Heart right ventricle (tissue), 16 donors: ENCODE measurements at regions not wholly inside any gene's neighbourhood (a gene's known extent, or its start where the extent isn't known, plus 50 kb on each side); places are given as distances from the start of the nearest gene placed in this dataset.
"Not testable (repeated sequence)": the region's sequence is repeated elsewhere in the genome, so short reads cannot be mapped to it uniquely, and the experiment has no call there.

Experiments used
- ATAC-seq, 8 donors: fragments of 200-7000 bp; cut with Tn5 transposase; one replicate each; pipeline ENCODE4 v1.9.1; 2020; ENCODE audit warnings: mild to moderate bottlenecking in 8 of 8, moderate library complexity in 8 of 8, moderate number of reproducible peaks in 1 of 8
- DNase-seq, 2 donors: peaks; one replicate each; pipeline ENCODE4 v3.0.0-alpha.2; 2020
- H3K27ac ChIP-seq, 10 donors: fragments of 200-600 bp; sonication (generic) in 2 of 10; one replicate each; pipeline versions ENCODE4 v1.5.0 to v1.8.0; 2020 to 2022; ENCODE audit warnings: mild to moderate bottlenecking in 3 of 10
- H3K27me3 ChIP-seq, 7 donors: fragments of 200-600 bp; one replicate each; pipeline ENCODE4 v1.8.0; 2021 to 2022; ENCODE audit warnings: mild to moderate bottlenecking in 2 of 7
- H3K36me3 ChIP-seq, 9 donors: fragments of 200-600 bp; sonication (generic) in 1 of 9; one replicate each; pipeline versions ENCODE4 v1.5.0 to v1.8.0; 2020 to 2022; ENCODE audit warnings: mild to moderate bottlenecking in 2 of 9
- H3K4me1 ChIP-seq, 9 donors: fragments of 200-600 bp; sonication (generic) in 1 of 9; one replicate each; pipeline versions ENCODE4 v1.5.0 to v1.8.0; 2020 to 2022; ENCODE audit warnings: mild to moderate bottlenecking in 4 of 9
- H3K4me3 ChIP-seq, 10 donors: fragments of 200-600 bp; sonication (generic) in 2 of 10; one replicate each; pipeline versions ENCODE4 v1.5.0 to v1.8.0; 2020 to 2022; ENCODE audit warnings: mild to moderate bottlenecking in 7 of 10, moderate library complexity in 2 of 10
- H3K9me3 ChIP-seq, 11 donors: fragments of 200-600 bp in 10 of 11; sonication (generic) in 2 of 11; one replicate each; pipeline versions ENCODE4 v1.5.0 to v1.8.0; 2013 to 2022; ENCODE audit warnings: mild to moderate bottlenecking in 2 of 11, control low read depth in 1 of 11, moderate library complexity in 1 of 11
- CTCF ChIP-seq, 9 donors: fragments of 200-600 bp; sonication (generic) in 2 of 9; IDR thresholded peaks; one replicate each; pipeline versions ENCODE4 v1.5.0 to v1.8.0; 2021 to 2022; ENCODE audit warnings: antibody characterized with exemption in 9 of 9, mild to moderate bottlenecking in 5 of 9, moderate library complexity in 1 of 9
- WGBS, 2 donors: extraction: QIAGEN DNeasy Blood & Tissue Kit; methylation state at CpG; one replicate each; pipeline ENCODE4 v1.1.7; 2013; ENCODE audit warnings: inconsistent platforms in 1 of 2; 5-methylcytosine and 5-hydroxymethylcytosine counted together
- intact Hi-C, 10 donors: fragments of 100-400 bp; cut with DNase I; formaldehyde crosslinking; loops; one replicate each; pipeline versions ENCODE4 v1.11.1 to v1.14.2; 2022
- donor health status: Arrhythmogenic right ventricular cardiomyopathy.
- donor health status: ischemic (EF 13 %, LVEDD 7.1; RV severe dilation, severe dysfunction).
- donor health status: healthy with polysubstance abuse.
- donor health status: DM: no; HTN: yes; CAD: no.
- donor health status: DM: no; HTN: no; CAD: no.
- donor health status: ischemic (EF 25% LVEDD 6.9; RV normal size, moderate dysfunction).
- donor health status: ischemic (EF 25% LVEDD 5.7; RV mildly dilated, moderate dysfunction).
- donor health status: healthy.
- donor health status: DM: yes; HTN: yes; CAD: no.
- donor health status: Ischemic cardiomyopathy.
- donor health status: ischemic (EF 35%, LVEDD 5.7; RV mildly dilated, moderate dysfunction).
- donor health status: nonischemic (EF 11% LVEDD 7.7; RV severe dilation, severe dysfunction).
- donor health status: DM: yes; HTN: yes; CAD: no.
- donor health status: PGD.
- donor health status: ischemic (EF 29% LVEDD 5.4; RV normal size, mild dysfunction).
- donor health status: nonischemic (EF 23%, LVEDD 6.1; RV moderate dilation, normal function).

GRCh38 chr18:2236232-2236631, 335.1 kb downstream of the METTL4 start:
- Histone ChIP-seq H3K4me1 (no peaks in the 10 kb centered on the region), H3K36me3 (no peaks in the 10 kb centered on the region), H3K27ac (no peak overlapping the region), H3K4me3 (no peak overlapping the region), H3K27me3 (peaks cover 0 to 49% (median 9%) of the 10 kb centered on the region in 7 donors), H3K9me3 (no peaks in the 10 kb centered on the region)
- intact Hi-C loops, result no loop called here
- ATAC-seq (no peak), DNase-seq (no peak)
- TF ChIP-seq CTCF (IDR thresholded peaks at IDR 0.05), result no peak
- WGBS, 2 donors, result 70 to 72% methylated on average over 2 of the region's 2 CpGs

DNA sequence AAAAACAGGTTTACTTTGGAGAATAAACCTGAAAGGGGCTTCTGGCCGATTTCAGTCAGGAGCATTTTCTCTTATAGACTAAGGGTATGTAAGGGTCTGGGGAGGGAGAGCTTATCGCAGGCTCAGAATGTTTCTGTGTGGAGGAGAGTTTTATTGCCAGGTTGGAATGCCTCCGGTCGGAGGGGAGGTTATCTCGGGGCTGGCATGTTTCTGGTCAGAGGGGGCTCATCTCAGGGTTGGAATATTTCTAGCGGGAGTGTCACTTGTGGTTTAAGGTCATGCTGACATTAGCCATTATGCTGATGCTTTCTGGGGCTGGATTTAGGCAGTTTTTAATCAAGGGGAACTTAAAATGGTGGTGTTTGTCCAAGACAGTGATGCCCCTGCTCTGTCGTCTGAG, 333.6 kb downstream of the METTL4 start:
- no peak for ATAC-seq
- no peak overlapping the region for H3K4me3 ChIP-seq
- 31 to 40% methylated on average over 7 of the region's 7 CpGs for WGBS, 2 donors
- no peak for DNase-seq
- H3K27ac ChIP-seq, result no peak overlapping the region
- no peaks in the 10 kb centered on the region for H3K9me3 ChIP-seq
- H3K27me3 ChIP-seq, result peaks cover 0 to 49% (median 14%) of the 10 kb centered on the region in 7 donors
- H3K4me1 ChIP-seq, result no peaks in the 10 kb centered on the region
- no peak for TF ChIP-seq CTCF (IDR thresholded peaks at IDR 0.05)
- intact Hi-C loops, result no loop called here
- no peaks in the 10 kb centered on the region for H3K36me3 ChIP-seq

- peaks cover 0 to 30% (median 14%) of the 10 kb centered on the region in 7 donors for H3K27me3 ChIP-seq
- intact Hi-C loops, result no loop called here
- H3K4me1 ChIP-seq, result no peaks in the 10 kb centered on the region
- H3K36me3 ChIP-seq, result no peaks in the 10 kb centered on the region
- no peak overlapping the region for H3K27ac ChIP-seq
- WGBS, 2 donors, result 68 to 88% methylated on average over 4 of the region's 4 CpGs
- TF ChIP-seq CTCF (IDR thresholded peaks at IDR 0.05), result no peak
- no peak for DNase-seq
- H3K4me3 ChIP-seq, result no peak overlapping the region
- no peaks in the 10 kb centered on the region for H3K9me3 ChIP-seq
- no peak for ATAC-seq
These were observed 331.0 kb downstream of the METTL4 start for GRCh38 chr18:2240311-2240705.

- no peak overlapping the region for H3K27ac ChIP-seq
- H3K9me3 ChIP-seq, result no peaks in the 10 kb centered on the region
- no peak for ATAC-seq
- DNase-seq, result no peak
- no peaks in the 10 kb centered on the region for H3K4me1 ChIP-seq
- no peak overlapping the region for H3K4me3 ChIP-seq
- peaks cover 0 to 8% (median 3%) of the 10 kb centered on the region in 7 donors for H3K27me3 ChIP-seq
- TF ChIP-seq CTCF (IDR thresholded peaks at IDR 0.05), result no peak
- H3K36me3 ChIP-seq, result no peaks in the 10 kb centered on the region
- intact Hi-C loops, result no loop called here
These were observed 326.7 kb downstream of the METTL4 start for GRCh38 chr18:2244641-2245040.

- H3K4me3 ChIP-seq, H3K27ac ChIP-seq, intact Hi-C loops, H3K27me3 ChIP-seq, H3K4me1 ChIP-seq, H3K9me3 ChIP-seq, DNase-seq, H3K36me3 ChIP-seq, ATAC-seq: not testable (repeated sequence)
- 94% methylated on average over 11 to 19 of the region's 19 CpGs for WGBS, 2 donors
These were observed 324.2 kb downstream of the METTL4 start for GRCh38 chr18:2247101-2247500.
